IMR-90 (cell line): ENCODE measurements at regions not wholly inside any gene's neighbourhood (a gene's known extent, or its start where the extent isn't known, plus 50 kb on each side); places are given as distances from the start of the nearest gene placed in this dataset.

Experiments
- ATAC-seq: fragments of 200-7000 bp; cut with Tn5 transposase; 2 replicates; pipeline ENCODE4 v1.9.1; 2020; ENCODE audit warnings: low read depth, mild to moderate bottlenecking, moderate library complexity
- BruUV-seq: library from RNA; stranded (reverse); fragments of 400-500 nt; replicated peaks from 2 replicates; lab custom pipeline; 2021; lab: Mats Ljungman, UMichigan
- CTCF ChIA-PET: fragments of 300-600 bp; formaldehyde crosslinking; extraction: SDS; loops from one replicate; lab custom pipeline; 2021; ENCODE audit warnings: antibody characterized with exemption; lab: Yijun Ruan, JAX
- POLR2A ChIA-PET: fragments of 300-600 bp; sonication (Branson Sonifier 250); formaldehyde crosslinking; loops from one replicate; lab custom pipeline; 2022; ENCODE audit warnings: antibody characterized with exemption; ENCODE audit not compliant: unreplicated experiment; lab: Charles Lee
- DNase-seq: peaks from one replicate; pipeline ENCODE4 v3.0.0; 2013
- H2AFZ ChIP-seq: replicated peaks from 2 replicates; pipeline ENCODE3; 2013; ENCODE audit warnings: low read length, mild to moderate bottlenecking; ENCODE audit not compliant: poor library complexity
- H2AK5ac ChIP-seq: 2 replicates; pipeline ENCODE4 v1.6.1; 2013; ENCODE audit warnings: low read depth, low read length, inconsistent platforms
- H2AK9ac ChIP-seq: replicated peaks from 2 replicates; pipeline ENCODE3; 2013; ENCODE audit warnings: mild to moderate bottlenecking, low read depth, low read length, moderate library complexity; ENCODE audit not compliant: poor library complexity
- H2BK120ac ChIP-seq: 2 replicates; pipeline ENCODE4 v1.6.1; 2013; ENCODE audit warnings: low read depth, low read length, inconsistent platforms
- H2BK15ac ChIP-seq: 3 replicates; pipeline ENCODE4 v1.6.1; 2013; ENCODE audit warnings: low read depth, low read length, inconsistent platforms
- H2BK20ac ChIP-seq: 2 replicates; pipeline ENCODE4 v1.6.1; 2013; ENCODE audit warnings: low read depth, mild to moderate bottlenecking, inconsistent platforms, low read length, moderate library complexity
- H2BK5ac ChIP-seq: 2 replicates; pipeline ENCODE4 v1.6.1; 2013; ENCODE audit warnings: mild to moderate bottlenecking, low read depth, low read length, inconsistent platforms; ENCODE audit not compliant: poor library complexity, severe bottlenecking
- H3K14ac ChIP-seq: replicated peaks from 2 replicates; pipeline ENCODE4 v1.6.1; 2013; ENCODE audit warnings: low read depth, low read length, inconsistent platforms
- H3K18ac ChIP-seq: 2 replicates; pipeline ENCODE4 v1.6.1; 2013; ENCODE audit warnings: low read depth, low read length, control low read depth
- H3K23ac ChIP-seq: 2 replicates; pipeline ENCODE4 v1.6.1; 2013; ENCODE audit warnings: low read depth, low read length, inconsistent platforms
- H3K27ac ChIP-seq: 2 replicates; pipeline ENCODE4 v1.5.1; 2013; ENCODE audit warnings: mild to moderate bottlenecking, control low read depth, low read length; ENCODE audit not compliant: insufficient read depth
- H3K27me3 ChIP-seq: 2 replicates; pipeline ENCODE4 v1.6.1; 2013; ENCODE audit warnings: low read length; ENCODE audit not compliant: control insufficient read depth, insufficient read depth
- H3K36me3 ChIP-seq: 2 replicates; pipeline ENCODE4 v1.6.1; 2013; ENCODE audit warnings: low read length, mixed read lengths; ENCODE audit not compliant: control insufficient read depth, insufficient read depth
- H3K4ac ChIP-seq: 2 replicates; pipeline ENCODE4 v1.6.1; 2013; ENCODE audit warnings: low read depth, low read length, inconsistent platforms
- H3K4me1 ChIP-seq: 2 replicates; pipeline ENCODE4 v1.6.1; 2013; ENCODE audit warnings: low read length, mixed read lengths; ENCODE audit not compliant: control insufficient read depth, insufficient read depth
- H3K4me2 ChIP-seq: 2 replicates; pipeline ENCODE4 v1.6.1; 2013; ENCODE audit warnings: low read depth, mild to moderate bottlenecking, control low read depth, low read length, moderate library complexity
- H3K4me3 ChIP-seq: 2 replicates; pipeline ENCODE4 v1.5.1; 2013; ENCODE audit warnings: low read depth, mild to moderate bottlenecking, control low read depth, low read length, moderate library complexity; ENCODE audit not compliant: insufficient read depth
- H3K56ac ChIP-seq: 2 replicates; pipeline ENCODE4 v1.6.1; 2013; ENCODE audit warnings: low read length, inconsistent platforms; ENCODE audit not compliant: insufficient read depth; ENCODE audit errors: extremely low read depth
- H3K79me1 ChIP-seq, 2 experiments: 2 replicates each; pipeline ENCODE4 v1.6.1; 2013; ENCODE audit warnings: low read length in 2 of 2, inconsistent platforms in 1 of 2, low read depth in 1 of 2
- H3K9ac ChIP-seq: 2 replicates; pipeline ENCODE4 v1.6.1; 2013; ENCODE audit warnings: low read depth, low read length, control low read depth
- H3K9me1 ChIP-seq: 2 replicates; pipeline ENCODE4 v1.6.1; 2013; ENCODE audit warnings: low read length, inconsistent platforms; ENCODE audit not compliant: insufficient read depth
- H3K9me3 ChIP-seq: 2 replicates; pipeline ENCODE4 v1.6.1; 2013; ENCODE audit warnings: low read length; ENCODE audit not compliant: control insufficient read depth, insufficient read depth
- H4K20me1 ChIP-seq: 2 replicates; pipeline ENCODE4 v1.6.1; 2013; ENCODE audit warnings: low read length, inconsistent platforms; ENCODE audit not compliant: insufficient read depth
- H4K5ac ChIP-seq: 2 replicates; pipeline ENCODE4 v1.6.1; 2013; ENCODE audit warnings: mild to moderate bottlenecking, low read depth, low read length, control low read depth
- H4K8ac ChIP-seq, 2 experiments: 2 replicates each; pipeline ENCODE4 v1.6.1; 2013; ENCODE audit warnings: low read depth in 2 of 2, low read length in 2 of 2, control low read depth in 1 of 2, inconsistent platforms in 1 of 2
- H4K91ac ChIP-seq: 2 replicates; pipeline ENCODE4 v1.6.1; 2013; ENCODE audit warnings: low read depth, low read length, inconsistent platforms; ENCODE audit not compliant: insufficient read depth
- CEBPB ChIP-seq: IDR thresholded peaks from 2 replicates; pipeline ENCODE4 v1.6.1; 2012; ENCODE audit warnings: low read depth, low read length, improper control_type of control experiment
- CHD1 ChIP-seq: IDR thresholded peaks from 2 replicates; pipeline ENCODE4 v1.6.1; 2012; ENCODE audit warnings: low read depth, low read length, improper control_type of control experiment
- CTCF ChIP-seq: conservative IDR thresholded peaks from 2 replicates; pipeline ENCODE4 v1.5.1; 2012; ENCODE audit warnings: mild to moderate bottlenecking, low read depth, low read length, improper control_type of control experiment
- ELK1 ChIP-seq: fragments of 150-350 bp; IDR thresholded peaks from 2 replicates; pipeline ENCODE4 v1.6.1; 2016; ENCODE audit warnings: low read depth, mild to moderate bottlenecking, low read length, moderate library complexity, borderline replicate concordance
- MAFK ChIP-seq: IDR thresholded peaks from 2 replicates; pipeline ENCODE4 v1.6.1; 2012; ENCODE audit warnings: low read depth, low read length, improper control_type of control experiment
- MAZ ChIP-seq: IDR thresholded peaks from 2 replicates; pipeline ENCODE4 v1.6.1; 2012; ENCODE audit warnings: low read depth, mild to moderate bottlenecking, low read length, improper control_type of control experiment, moderate library complexity, borderline replicate concordance
- MXI1 ChIP-seq: IDR thresholded peaks from 2 replicates; pipeline ENCODE4 v1.6.1; 2012; ENCODE audit warnings: low read depth, mild to moderate bottlenecking, low read length, moderate library complexity, borderline replicate concordance
- NFE2L2 ChIP-seq: fragments of 150-350 bp; IDR thresholded peaks from 2 replicates; pipeline ENCODE4 v1.6.1; 2016; ENCODE audit warnings: low read depth, mild to moderate bottlenecking, low read length
- RAD21 ChIP-seq: IDR thresholded peaks from 2 replicates; pipeline ENCODE4 v1.6.1; 2012; ENCODE audit warnings: low read length, improper control_type of control experiment
- RCOR1 ChIP-seq: IDR thresholded peaks from 2 replicates; pipeline ENCODE4 v1.6.1; 2012; ENCODE audit warnings: mild to moderate bottlenecking, low read length, improper control_type of control experiment; ENCODE audit not compliant: insufficient replicate concordance
- RFX5 ChIP-seq: IDR thresholded peaks from 2 replicates; pipeline ENCODE4 v1.8.0; 2012; ENCODE audit warnings: low read depth, mild to moderate bottlenecking, low read length, moderate library complexity
- SMC3 ChIP-seq: fragments of 150-350 bp; IDR thresholded peaks from 2 replicates; pipeline ENCODE4 v1.6.1; 2016; ENCODE audit warnings: low read depth, mild to moderate bottlenecking, antibody characterized with exemption, low read length, moderate library complexity
- WGBS, 2 experiments: methylation state at CpG; one replicate each; pipeline versions ENCODE4 v1.1.5 to v1.1.7; 2013; ENCODE audit warnings: missing lambda C conversion rate in 2 of 2; ENCODE audit not compliant: insufficient read length in 1 of 2; ENCODE audit errors: extremely low coverage in 2 of 2; 5-methylcytosine and 5-hydroxymethylcytosine counted together
- dilution Hi-C: fragments of 300-500 bp; cut with HindIII; formaldehyde crosslinking; loops from one replicate; pipeline ENCODE4 v1.14.3; 2018; ENCODE audit warnings: low sequenced_read_pairs; ENCODE audit not compliant: unreplicated experiment
- in situ Hi-C: fragments of 300-500 bp; cut with MboI; formaldehyde crosslinking; loops from 3 replicates; pipeline ENCODE4 v1.14.3; 2019; ENCODE audit warnings: low sequenced_read_pairs, inconsistent platforms, mixed read lengths
- intact Hi-C: fragments of 100-400 bp; cut with micrococcal nuclease; formaldehyde crosslinking; loops from 2 replicates; pipeline ENCODE4 v1.10.0; 2022
- TF ChIP-seq, protein P1 (sequence below): fragments of 150-350 bp; IDR thresholded peaks from 2 replicates; pipeline ENCODE4 v1.6.1; 2017; ENCODE audit warnings: mild to moderate bottlenecking, antibody characterized with exemption, low read length, low read depth

- Histone ChIP-seq H2BK15ac (no peak overlapping the region), H4K8ac (no peak overlapping the region), H3K9me3 (no peaks in the 10 kb centered on the region; the same call in 1 of the 2 replicates), H3K36me3 (no peaks in the 10 kb centered on the region), H4K20me1 (no peaks in the 10 kb centered on the region), H3K23ac (no peak overlapping the region), H4K5ac (no peak overlapping the region), H3K4ac (no peak overlapping the region), H3K27ac (no peak overlapping the region), H2BK20ac (no peak overlapping the region), H3K4me2 (no peak overlapping the region), H3K79me1 (no peaks in the 10 kb centered on the region), H3K9me1 (no peaks in the 10 kb centered on the region), H2AFZ (no peak overlapping the region), H2AK9ac (no peak overlapping the region), H3K27me3 (no peaks in the 10 kb centered on the region), H3K14ac (no peak overlapping the region), H3K4me1 (no peaks in the 10 kb centered on the region), H3K4me3 (no peak overlapping the region), H2AK5ac (no peak overlapping the region), H4K91ac (no peak overlapping the region), H3K18ac (no peak overlapping the region), H3K9ac (no peak overlapping the region), H2BK5ac (no peak overlapping the region), H2BK120ac (no peak overlapping the region), H3K56ac (no peak overlapping the region)
- DNase-seq (no peak), ATAC-seq (no peak)
- intact Hi-C loops (loop anchor here (5.0 kb wide), 1 partner anchor 38 kb away; no protein-coding TSS in a partner anchor), dilution Hi-C loops (no loop called here), in situ Hi-C loops (no loop called here)
- no TSS peak for BruUV-seq
- ChIA-PET POLR2A (no interaction called here), CTCF (no interaction called here)
- no peak for TF ChIP-seq CTCF
- TF ChIP-seq CHD1 = no peak
- no peak for TF ChIP-seq MAFK
- TF ChIP-seq SMC3 = no peak
- TF ChIP-seq CEBPB = no peak
- TF ChIP-seq MXI1 = no peak
- no peak for TF ChIP-seq NFE2L2
- no peak for TF ChIP-seq RFX5
- TF ChIP-seq, protein P1, sequence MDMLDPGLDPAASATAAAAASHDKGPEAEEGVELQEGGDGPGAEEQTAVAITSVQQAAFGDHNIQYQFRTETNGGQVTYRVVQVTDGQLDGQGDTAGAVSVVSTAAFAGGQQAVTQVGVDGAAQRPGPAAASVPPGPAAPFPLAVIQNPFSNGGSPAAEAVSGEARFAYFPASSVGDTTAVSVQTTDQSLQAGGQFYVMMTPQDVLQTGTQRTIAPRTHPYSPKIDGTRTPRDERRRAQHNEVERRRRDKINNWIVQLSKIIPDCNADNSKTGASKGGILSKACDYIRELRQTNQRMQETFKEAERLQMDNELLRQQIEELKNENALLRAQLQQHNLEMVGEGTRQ = no peak
- no peak for TF ChIP-seq RAD21
- no peak for TF ChIP-seq RCOR1
- TF ChIP-seq ELK1 = no peak
- no peak for TF ChIP-seq MAZ
- no CpG with 5 or more reads among the region's 2 CpGs for whole genome bisulfite sequencing, 2 experiments
Observed at GRCh38 chr13:76339649-76340048, 546.6 kb downstream of the KCTD12 start.
